GM18511 (cell line): ENCODE measurements at regions not wholly inside any gene's neighbourhood (a gene's known extent, or its start where the extent isn't known, plus 50 kb on each side); places are given as distances from the start of the nearest gene placed in this dataset.
"Not testable (repeated sequence)": the region's sequence is repeated elsewhere in the genome, so short reads cannot be mapped to it uniquely, and the experiment has no call there.

Experiments
- ATAC-seq: cut with Tn5 transposase; IDR thresholded peaks from one replicate; pipeline ENCODE4 v1.9.1; 2021; ENCODE audit warnings: mild to moderate bottlenecking, moderate library complexity; ENCODE audit not compliant: unreplicated experiment

DNA sequence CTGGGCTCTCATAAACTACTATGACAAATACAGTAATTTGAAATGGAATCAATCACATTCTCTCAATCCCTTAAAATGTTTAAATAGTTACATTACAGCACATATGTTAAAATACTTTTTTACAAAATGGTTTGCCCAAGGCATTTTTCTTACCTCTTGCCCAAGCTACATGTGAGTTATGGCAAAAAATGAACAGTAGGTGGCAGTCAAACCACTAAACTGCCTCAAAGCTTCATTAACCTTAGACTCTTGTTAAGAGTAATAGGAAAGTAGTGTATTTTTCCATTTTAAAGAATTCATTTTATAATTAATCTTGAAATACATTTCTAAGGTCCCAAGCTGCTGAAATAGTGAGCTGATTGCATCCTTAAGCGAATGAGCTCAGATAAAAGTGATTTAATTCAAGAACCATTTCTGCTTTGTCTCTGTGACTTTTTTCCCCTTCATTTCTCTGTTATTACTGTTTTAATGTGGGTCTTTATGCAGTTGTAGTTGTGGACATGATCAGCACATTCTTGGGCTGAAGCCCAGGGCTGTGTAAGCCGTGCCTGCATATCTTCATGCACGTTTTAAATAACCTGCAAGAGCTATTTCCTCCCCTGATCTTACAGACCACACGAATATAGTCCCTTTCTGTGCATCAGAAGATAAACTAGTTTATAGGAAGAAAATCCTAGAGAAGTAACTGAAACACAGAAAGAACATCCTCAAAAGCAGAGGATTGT, 311.8 kb downstream of the LNPK start:
- no peak for ATAC-seq

DNA sequence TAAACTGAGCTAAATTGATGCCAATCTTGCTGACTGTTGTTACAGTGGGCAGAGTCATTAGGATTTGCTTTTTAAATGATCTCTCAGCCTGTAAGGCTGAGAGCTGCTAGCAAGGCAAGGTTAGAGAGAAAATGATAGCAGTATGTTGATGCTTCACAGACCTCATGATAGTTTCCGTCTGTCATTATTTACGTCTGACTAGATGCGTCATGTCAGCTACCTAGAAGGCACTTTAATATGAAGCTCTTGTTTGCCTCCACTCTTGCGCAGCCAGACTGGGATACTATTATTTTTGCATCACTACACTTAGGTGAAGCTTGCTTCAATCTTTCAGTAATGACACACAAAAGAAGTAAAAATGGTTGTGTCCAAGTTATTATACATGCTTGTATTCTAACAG, 313.8 kb downstream of the LNPK start:
- ATAC-seq: no peak

DNA sequence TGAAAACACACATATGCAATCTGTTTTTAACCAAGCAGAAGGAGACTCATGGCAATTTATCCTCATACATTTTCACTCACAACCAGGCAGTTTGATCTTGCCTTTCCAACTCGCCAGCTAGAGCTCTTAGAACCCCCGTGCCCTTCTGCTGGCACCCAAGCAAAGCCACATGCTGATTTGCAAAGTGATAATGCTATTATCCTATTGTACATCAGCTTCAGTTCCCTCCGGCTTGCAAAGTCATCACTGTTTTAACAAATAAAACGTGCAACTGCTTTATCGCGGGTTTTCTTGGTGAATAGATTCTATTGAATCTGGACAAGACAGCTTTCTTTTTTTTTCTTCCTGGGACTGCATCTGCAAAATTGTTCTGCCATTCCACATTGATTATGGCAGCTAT, 314.6 kb downstream of the LNPK start:
- ATAC-seq: no peak

DNA sequence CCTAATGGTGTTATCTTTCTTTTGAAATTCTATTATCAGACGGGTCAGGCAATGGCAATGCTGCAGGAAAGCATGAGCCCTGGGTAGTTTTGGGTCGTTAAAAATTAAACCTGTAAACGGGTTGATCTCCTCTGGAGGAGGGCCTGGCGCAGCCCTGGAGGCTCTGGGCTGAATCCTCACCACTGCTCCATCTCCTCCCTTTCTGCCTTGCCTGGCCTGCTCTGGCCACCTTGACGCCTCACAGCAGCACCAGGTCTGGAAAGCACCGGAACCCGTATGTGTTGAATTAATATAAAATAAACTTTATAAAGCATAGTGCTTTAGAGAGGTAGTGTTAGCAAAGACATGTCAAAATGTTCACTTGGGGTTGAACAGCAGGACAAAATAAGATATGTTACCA, 316.1 kb downstream of the LNPK start:
- ATAC-seq: no peak

DNA sequence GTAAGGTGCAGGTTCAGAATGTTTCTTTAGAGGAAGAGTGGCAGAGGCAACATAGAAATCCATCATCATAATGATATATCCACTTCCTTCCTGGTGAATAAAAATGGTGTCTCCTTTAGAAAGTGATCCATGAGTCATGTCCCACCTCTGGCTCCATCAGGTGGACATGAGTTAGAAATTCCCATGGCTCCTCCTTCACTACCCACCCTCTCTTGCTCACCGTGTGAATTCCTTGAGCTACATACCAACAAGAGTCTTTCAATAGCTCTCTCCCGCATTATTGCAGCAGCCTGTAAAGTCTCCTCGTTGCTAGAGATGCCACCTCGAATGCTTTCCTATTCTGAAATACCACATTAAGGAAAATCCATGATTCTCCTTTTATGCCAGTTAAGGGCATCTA, 317.6 kb downstream of the LNPK start:
- ATAC-seq: no peak

DNA sequence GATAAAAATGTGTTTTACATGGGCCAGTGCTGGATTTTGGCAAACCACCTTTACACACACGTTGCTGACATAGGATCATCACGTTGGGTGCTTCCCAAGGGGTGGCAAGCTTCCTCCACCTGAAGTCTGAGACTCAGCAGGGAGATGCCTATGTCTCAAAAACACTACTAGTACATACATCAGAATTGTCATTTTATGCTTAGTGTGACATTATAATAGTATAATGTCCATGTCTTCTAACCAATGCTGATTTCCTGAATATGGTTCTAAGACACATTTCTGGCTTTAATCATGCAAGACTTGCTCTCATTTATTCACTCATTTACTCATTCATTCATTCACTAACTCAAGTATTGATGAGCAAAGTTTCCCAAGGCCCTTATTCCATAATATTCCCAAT, 322.3 kb downstream of the LNPK start:
- no peak for ATAC-seq

DNA sequence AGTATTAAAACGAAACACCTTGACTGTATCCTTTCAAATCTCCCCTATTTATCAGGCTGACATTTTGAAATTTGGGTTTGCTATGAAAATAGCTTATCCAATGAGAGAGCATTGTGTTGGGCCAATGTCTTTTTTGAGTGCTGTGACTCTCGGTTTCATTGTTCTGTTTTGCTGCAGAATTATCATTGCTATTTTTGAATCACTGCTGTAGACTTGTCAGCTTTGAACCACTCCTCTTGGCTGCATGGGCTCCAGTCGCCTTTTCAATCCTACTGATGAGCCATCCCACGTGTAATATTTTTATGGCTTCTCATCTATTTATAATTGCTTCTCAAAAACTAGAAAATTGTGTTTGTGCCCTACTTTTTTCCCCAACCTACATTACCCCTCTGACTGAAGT, 322.8 kb downstream of the LNPK start:
- no peak for ATAC-seq

DNA sequence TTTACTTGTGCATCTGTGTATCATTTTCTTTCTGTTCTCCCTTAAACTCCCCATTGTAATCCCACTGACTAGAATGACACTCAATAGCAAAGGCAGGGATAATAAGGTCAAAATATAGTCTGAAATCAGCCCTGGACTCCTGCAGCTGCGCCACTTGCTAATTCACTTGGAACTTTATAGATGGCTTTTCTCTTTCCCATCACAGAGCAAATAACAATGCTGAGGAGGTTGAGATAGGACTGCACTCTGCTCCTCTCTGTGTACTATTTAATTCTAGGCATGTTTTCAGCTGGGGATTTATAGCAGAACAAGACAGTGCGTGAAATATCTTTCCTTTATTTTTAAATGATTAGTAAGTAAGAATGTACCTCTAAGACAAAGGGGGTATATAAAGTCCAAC, 324.2 kb downstream of the LNPK start:
- no peak for ATAC-seq

DNA sequence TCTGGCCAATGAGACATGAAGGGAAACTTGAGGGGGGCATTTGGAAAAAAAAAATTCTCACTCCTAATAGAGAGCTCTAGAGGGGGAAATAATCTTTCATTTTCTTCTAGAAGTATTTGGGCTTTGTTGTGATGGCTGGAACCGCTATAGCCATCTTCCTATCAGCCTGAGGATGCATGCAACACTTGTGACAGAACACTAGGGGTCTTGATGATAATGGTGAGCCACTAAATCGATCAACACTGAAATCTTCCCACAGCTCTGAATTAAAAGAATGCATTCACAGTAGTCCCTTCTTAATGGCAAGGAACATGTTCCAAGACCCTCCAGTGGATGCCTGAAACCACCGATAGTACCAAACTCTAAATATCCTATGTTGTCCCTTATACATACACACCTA, 325.3 kb downstream of the LNPK start:
- ATAC-seq: no peak

DNA sequence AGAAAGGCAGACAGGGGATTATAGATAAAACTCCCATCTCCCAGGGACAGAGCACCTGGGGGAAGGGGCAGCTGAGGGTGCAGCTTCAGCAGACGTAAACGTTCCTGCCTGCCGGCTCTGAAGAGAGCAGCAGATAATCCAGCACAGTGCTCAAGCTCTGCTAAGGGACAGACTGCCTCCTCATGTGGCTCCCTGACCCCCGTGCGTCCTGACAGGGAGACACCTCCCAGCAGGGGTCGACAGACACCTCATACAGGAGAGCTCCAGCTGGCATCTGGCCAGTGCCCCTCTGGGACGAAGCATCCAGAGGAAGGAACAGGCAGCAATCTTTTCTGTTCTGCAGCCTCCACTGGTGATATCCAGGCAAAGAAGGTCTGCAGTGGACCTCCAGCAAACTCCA, 333.3 kb downstream of the LNPK start:
- ATAC-seq: not testable (repeated sequence)

DNA sequence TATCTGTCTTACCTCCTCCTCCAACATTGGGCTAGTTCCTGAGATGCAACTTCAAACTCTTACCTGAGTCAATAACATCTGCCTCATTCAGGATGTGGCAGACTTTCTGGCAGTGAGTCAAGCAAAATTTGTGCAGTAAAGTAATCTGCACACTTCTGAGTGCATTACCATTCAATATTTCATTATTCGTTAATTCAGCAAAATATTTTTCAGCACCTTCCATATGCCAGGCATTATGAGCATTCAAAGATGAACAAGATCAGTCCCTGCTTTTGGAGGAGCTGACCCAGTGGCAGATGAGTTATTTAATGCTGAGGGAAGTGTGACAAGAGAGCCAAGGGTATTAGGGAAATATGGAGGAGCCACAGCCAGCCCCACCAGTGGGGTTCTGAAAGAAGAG, 339.7 kb downstream of the LNPK start:
- no peak for ATAC-seq

DNA sequence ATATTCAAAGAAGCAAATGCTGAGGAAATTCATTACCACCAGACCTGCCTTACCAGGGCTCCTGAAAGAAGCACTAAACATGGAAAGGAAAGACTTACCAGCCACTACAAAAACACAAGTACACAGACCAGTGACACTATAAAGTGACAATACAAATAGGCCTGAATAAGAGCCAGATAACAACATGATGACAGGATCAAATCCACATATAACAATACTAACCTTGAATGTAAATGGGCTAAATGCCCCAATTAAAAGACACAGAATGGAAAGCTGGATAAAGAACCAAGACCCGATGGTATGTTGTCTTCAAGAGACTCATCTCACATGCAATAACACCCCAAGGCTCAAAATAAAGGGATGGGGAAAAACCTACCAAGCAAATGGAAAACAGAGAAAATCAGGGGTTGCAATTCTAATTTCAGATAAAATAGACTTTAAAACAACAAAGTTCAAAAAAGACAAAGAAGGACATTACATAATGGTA, 353.4 kb downstream of the LNPK start:
- no peak for ATAC-seq

DNA sequence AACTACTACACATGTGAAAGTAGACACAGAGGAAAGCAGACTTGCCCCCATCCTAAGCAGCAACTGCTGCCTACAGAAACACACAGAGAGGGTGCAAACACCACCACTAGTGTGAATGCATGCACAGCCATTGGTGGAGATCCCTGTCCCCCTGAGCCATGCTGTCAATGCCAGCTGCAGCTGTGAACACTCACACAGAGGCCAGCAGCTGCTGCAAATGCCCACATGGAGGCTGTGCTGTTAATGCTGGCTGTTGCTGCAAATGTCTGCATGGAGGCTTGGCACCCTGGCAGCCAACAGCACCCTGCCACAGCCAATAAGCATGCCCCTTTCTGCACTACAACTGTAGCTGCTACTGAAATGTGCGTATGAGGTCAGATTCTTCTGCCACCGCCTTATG, 355.0 kb downstream of the LNPK start:
- no peak for ATAC-seq

DNA sequence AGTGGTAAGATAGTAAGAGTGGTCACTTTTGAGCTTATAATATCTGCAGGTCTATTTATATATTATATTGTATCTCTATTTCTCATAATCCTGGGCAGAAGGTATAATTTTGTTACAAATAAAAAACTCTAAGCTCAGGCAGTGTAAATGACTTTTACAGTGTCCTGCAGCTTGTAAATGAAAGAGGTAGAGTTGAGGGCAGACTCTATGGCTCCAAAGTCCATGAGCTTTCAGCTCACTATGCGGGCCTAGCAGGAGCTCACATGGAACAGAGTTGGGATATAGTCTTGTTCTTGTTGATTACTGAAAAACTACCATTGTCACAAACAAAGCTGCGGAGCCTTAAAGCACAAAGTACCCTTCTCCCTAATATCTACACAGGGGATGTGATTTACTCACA, 361.4 kb downstream of the LNPK start:
- no peak for ATAC-seq

DNA sequence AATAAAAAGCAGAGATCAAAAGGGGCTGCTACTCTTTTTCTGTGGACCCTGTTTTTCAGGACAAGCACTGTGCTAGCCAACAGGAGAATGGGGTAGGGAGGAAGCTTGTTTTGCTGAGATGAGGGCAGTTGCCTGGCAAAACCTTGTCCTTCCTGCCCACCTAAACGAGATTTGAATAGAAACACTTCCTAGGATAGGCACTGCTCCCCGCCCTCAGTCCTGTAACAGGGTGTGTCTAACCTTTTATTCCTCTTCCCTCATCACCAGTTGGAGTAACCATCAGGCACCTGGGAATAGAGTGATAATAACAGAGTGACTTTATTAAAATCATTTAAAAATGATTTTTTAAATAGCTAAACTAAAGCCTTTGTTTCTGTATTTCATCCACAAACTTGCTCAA, 368.8 kb downstream of the LNPK start:
- ATAC-seq: no peak

DNA sequence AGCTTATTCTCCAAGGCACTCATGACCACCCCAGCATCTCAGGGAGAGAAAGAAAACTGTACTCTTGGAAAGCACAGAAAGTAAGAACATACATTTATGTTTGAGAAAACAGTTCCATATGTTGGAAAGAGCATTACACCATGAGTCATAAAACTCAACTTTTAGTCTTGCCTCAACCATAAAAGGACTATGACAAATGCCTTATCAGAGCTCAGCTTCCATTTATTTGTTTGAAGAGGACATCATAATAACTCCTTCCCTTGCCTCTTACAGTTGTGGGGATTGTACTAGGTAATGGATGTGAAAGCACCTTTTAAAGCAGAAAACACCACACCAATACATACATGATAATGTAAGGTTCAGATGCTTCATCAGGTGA, 370.8 kb downstream of the LNPK start:
- no peak for ATAC-seq

DNA sequence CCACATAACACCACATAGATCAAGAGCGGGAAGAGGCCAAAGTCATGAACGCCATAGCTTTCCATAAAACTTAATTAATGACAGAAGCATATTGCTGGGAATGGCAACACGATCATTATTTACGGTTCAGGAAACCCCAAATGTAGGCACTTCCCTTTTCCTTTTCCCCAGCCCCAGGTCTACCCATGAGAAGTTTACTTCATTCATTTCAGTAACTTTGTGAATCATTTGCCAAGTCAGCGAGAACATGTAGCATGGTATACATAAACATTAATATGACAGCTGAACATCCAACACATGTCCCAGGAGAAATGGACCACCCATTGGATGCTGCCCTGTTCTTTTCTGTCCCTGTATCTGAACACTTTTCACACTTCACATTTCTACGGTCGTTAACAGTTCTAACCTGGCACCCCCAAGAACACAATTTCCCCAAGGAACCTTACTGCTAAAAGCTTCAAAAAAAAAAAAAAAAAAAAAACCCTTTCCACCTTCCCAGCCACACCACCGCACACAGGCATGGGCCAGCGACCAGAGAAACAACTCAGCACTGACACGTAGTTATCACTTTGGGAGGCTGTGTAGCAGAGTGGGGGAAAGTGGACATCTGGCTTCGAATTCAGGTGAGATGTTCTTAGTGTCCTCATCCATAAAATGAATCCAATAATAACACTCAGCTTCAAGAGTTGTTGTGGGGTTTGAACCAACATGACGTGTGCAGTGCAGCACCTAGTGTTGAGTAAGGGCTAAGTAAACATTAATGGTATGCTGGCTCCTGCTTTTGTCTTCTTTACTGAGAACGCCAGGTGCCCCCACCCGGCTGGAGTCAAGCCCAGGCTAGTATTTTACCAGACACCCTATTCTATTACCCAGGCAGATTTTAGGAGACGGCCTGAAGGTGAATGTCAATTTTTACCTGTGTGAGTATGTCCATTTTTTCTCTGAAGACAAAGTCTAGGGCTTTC, 371.5 kb downstream of the LNPK start:
- ATAC-seq: no peak

DNA sequence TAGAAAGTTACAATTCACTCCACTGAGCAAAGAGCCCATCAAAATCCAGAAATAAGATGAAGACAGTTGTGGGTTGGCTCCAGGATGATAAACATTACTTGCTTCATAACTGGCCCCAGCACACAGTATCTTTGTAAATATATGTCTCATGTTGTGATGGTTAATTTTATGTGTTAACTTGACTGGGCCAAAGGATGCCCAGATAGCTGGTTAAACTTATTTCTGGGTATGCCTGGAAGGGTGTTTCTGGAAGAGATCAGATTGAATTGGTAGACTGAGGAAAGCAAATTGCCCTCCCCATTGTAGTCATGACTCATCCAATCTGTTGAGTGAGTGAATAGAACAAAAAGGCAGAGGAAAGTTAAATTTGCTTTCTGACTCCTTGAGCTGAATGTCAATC, 373.8 kb downstream of the LNPK start:
- no peak for ATAC-seq

DNA sequence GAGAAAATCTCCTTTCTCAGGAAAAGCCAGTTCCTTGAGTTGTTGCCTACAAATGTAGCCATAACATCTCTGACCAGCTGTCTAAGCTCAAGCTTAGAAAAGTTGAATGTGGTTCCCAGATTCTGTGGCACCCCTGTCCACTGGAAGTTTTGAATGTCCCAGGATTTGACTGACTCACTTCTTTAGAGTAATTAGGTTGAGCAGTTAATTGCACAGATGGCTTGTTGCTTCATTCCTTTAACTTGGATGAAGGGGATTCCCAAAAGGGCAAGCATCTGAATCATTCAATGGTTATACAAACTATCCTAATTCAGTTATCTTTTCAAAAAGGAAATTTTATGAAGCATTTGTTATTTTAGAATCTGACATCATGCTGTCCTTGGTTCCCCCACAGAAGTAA, 374.7 kb downstream of the LNPK start:
- no peak for ATAC-seq

DNA sequence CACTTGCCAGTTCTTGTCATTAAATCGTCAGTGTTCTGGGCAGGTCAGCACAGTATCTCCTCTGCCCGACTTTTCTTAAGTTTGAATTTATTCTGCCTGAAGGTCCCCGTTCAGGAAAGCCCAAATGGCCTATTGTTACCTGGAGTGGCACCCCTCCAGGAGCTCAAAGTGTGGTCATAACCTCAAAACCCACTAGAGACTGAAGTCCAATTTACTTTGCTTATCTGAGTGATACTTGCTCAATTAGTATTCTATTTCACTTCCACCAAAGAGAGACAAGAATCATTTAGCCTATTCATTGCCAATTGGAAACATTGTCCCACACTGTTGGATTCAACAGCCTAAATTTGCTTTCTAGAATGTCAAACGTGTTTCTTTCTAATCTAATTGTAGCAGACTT, 375.3 kb downstream of the LNPK start:
- no peak for ATAC-seq

DNA sequence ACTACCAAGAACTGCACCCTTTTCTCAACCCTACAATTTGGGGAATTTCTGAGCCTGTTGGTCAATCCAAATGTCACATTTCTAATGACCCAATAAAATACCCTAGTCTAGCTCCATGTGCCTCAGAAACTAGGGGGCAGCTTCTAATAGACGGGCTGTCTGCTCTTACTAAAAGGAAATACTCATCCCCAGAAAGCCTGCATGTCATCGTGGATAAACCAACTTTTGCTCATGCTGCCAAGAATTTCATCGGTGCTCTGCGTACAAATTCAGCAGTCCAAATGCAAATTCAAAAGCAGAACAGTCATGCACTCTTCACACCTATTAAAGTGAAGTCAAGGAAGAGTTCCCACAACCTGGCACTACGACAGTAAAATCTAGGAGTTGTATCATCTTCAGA, 377.3 kb downstream of the LNPK start:
- no peak for ATAC-seq

DNA sequence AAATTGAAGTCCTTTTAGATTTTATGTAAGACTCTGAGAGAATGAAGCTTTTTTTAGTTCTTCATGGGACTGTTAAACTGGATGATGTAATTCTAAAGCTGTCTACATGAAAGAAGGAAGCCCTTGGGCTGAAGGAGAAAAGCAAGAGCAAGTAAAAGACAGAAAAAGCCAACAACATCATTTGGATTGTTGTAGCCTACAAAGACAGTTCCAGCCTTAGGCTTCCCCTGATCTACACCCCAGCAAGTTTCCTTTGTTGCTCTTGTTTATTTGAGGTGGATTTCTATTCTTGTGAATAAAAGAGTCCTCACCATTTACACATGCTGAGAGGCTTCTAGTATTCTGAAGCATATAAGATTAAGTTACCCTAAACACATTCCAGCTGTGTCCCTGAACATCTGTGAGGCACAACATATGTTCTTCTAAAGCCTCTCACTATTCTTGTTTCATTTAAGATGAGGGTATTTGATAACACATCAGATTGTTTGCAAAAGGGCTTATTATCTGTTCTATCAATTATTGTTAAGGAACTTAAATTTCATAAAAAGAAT, 377.8 kb downstream of the LNPK start:
- no peak for ATAC-seq
